ENCODE measurements at regions not wholly inside any gene's neighbourhood (a gene's known extent, or its start where the extent isn't known, plus 50 kb on each side); places are given as distances from the start of the nearest gene placed in this dataset.

- H3K36me3 ChIP-seq (ENCODE audit: low read depth): no peaks in the 10 kb centered on the region
- CTCF ChIA-PET: no interaction called here
- no peak overlapping the region for H3K4me3 ChIP-seq
- POLR2A ChIA-PET (ENCODE audit: unreplicated experiment): no interaction called here
- H3K9me2 ChIP-seq (ENCODE audit: insufficient read depth): no peaks in the 10 kb centered on the region
- H2AFZ ChIP-seq: no peak overlapping the region
- H3K4me2 ChIP-seq: no peak overlapping the region
- H4K20me1 ChIP-seq (ENCODE audit: insufficient read depth): no peaks in the 10 kb centered on the region
- no peak for TF ChIP-seq EZH2 (IDR thresholded peaks at IDR 0.05; ENCODE audit: low read depth)
- TF ChIP-seq CTCF (conservative IDR thresholded peaks at IDR 0.05): no peak
- intact Hi-C loops (cut with micrococcal nuclease; ENCODE audit: unreplicated experiment): no loop called here
- no peak for DNase-seq
- no peaks in the 10 kb centered on the region for H3K9me3 ChIP-seq (ENCODE audit: insufficient read depth, low read depth)
- no TSS peak for BruUV-seq (replicated peaks)
- no peak overlapping the region for H3K27ac ChIP-seq
- H3K79me2 ChIP-seq (ENCODE audit: low read depth): no peaks in the 10 kb centered on the region
- H3K4me1 ChIP-seq (replicated peaks; ENCODE audit: insufficient read depth): no peaks in the 10 kb centered on the region
- H3F3A ChIP-seq (ENCODE audit: insufficient read depth, low read depth): no peaks in the 10 kb centered on the region
- peaks cover 33% of the 10 kb centered on the region for H3K27me3 ChIP-seq (ENCODE audit: insufficient read depth, low read depth)
Observed at GRCh38 chr9:93830012-93830596, 125.1 kb downstream of the BARX1 start.

GRCh38 chr9:93829271-93830011, 125.7 kb downstream of the BARX1 start:
- CTCF ChIA-PET: no interaction called here
- peaks cover 38% of the 10 kb centered on the region for H3K27me3 ChIP-seq (ENCODE audit: insufficient read depth, low read depth)
- POLR2A ChIA-PET (ENCODE audit: unreplicated experiment): no interaction called here
- H3K79me2 ChIP-seq (ENCODE audit: low read depth): no peaks in the 10 kb centered on the region
- no peak overlapping the region for H2AFZ ChIP-seq
- H3K4me1 ChIP-seq (replicated peaks; ENCODE audit: insufficient read depth): no peaks in the 10 kb centered on the region
- H3K9me3 ChIP-seq (ENCODE audit: insufficient read depth, low read depth): no peaks in the 10 kb centered on the region
- TF ChIP-seq EZH2 (IDR thresholded peaks at IDR 0.05; ENCODE audit: low read depth) (no peak), CTCF (conservative IDR thresholded peaks at IDR 0.05) (no peak)
- BruUV-seq (replicated peaks): no TSS peak
- H4K20me1 ChIP-seq (ENCODE audit: insufficient read depth): no peaks in the 10 kb centered on the region
- no peaks in the 10 kb centered on the region for H3K36me3 ChIP-seq (ENCODE audit: low read depth)
- H3K27ac ChIP-seq: no peak overlapping the region
- intact Hi-C loops (cut with micrococcal nuclease; ENCODE audit: unreplicated experiment): no loop called here
- DNase-seq: no peak
- no peak overlapping the region for H3K4me2 ChIP-seq
- no peaks in the 10 kb centered on the region for H3F3A ChIP-seq (ENCODE audit: insufficient read depth, low read depth)
- H3K9me2 ChIP-seq (ENCODE audit: insufficient read depth): no peaks in the 10 kb centered on the region
- no peak overlapping the region for H3K4me3 ChIP-seq

- no TSS peak for BruUV-seq (replicated peaks)
Observed at GRCh38 chr9:93828331-93829097, 126.6 kb downstream of the BARX1 start.

More at GRCh38 chr9:93828331-93829097, 126.6 kb downstream of the BARX1 start:
- no peaks in the 10 kb centered on the region for H3K9me3 ChIP-seq (ENCODE audit: insufficient read depth, low read depth)
- TF ChIP-seq CTCF (conservative IDR thresholded peaks at IDR 0.05) (no peak), EZH2 (IDR thresholded peaks at IDR 0.05; ENCODE audit: low read depth) (no peak)
- H4K20me1 ChIP-seq (ENCODE audit: insufficient read depth): no peaks in the 10 kb centered on the region
- no peaks in the 10 kb centered on the region for H3K9me2 ChIP-seq (ENCODE audit: insufficient read depth)
- no peak overlapping the region for H3K4me2 ChIP-seq
- H3K4me3 ChIP-seq: no peak overlapping the region
- H3K4me1 ChIP-seq (replicated peaks; ENCODE audit: insufficient read depth): no peaks in the 10 kb centered on the region
- DNase-seq: no peak
- H3K79me2 ChIP-seq (ENCODE audit: low read depth): no peaks in the 10 kb centered on the region
- H3K27me3 ChIP-seq (ENCODE audit: insufficient read depth, low read depth): peaks cover 40% of the 10 kb centered on the region
- POLR2A ChIA-PET (ENCODE audit: unreplicated experiment): no interaction called here
- CTCF ChIA-PET: no interaction called here
- H3K36me3 ChIP-seq (ENCODE audit: low read depth): no peaks in the 10 kb centered on the region
- H2AFZ ChIP-seq: no peak overlapping the region
- intact Hi-C loops (cut with micrococcal nuclease; ENCODE audit: unreplicated experiment): no loop called here
- no peaks in the 10 kb centered on the region for H3F3A ChIP-seq (ENCODE audit: insufficient read depth, low read depth)
- no peak overlapping the region for H3K27ac ChIP-seq
